GM06990 (cell line): ENCODE measurements at regions not wholly inside any gene's neighbourhood (a gene's known extent, or its start where the extent isn't known, plus 50 kb on each side); places are given as distances from the start of the nearest gene placed in this dataset.
A peak's percentile ranks its signal among the peaks of the same experiment; 100 is the strongest.
"Not testable (repeated sequence)": the region's sequence is repeated elsewhere in the genome, so short reads cannot be mapped to it uniquely, and the experiment has no call there.

ENCODE experiments used
- DNase-seq: peaks from one replicate; pipeline ENCODE4 v3.0.0-alpha.2; 2011; ENCODE audit not compliant: insufficient read length; ENCODE audit errors: extremely low read depth
- H3K27me3 ChIP-seq: replicated peaks from 2 replicates; pipeline ENCODE4 v1.6.0; 2011; ENCODE audit warnings: low read length; ENCODE audit not compliant: control insufficient read depth, insufficient read depth
- H3K36me3 ChIP-seq: 2 replicates; pipeline ENCODE4 v1.5.1; 2011; ENCODE audit warnings: low read length; ENCODE audit not compliant: control insufficient read depth, insufficient read depth
- H3K4me3 ChIP-seq: replicated peaks from 2 replicates; pipeline ENCODE4 v1.5.1; 2011; ENCODE audit warnings: low read depth, mild to moderate bottlenecking, control low read depth, low read length
- CTCF ChIP-seq: IDR thresholded peaks from 2 replicates; pipeline ENCODE4 v1.5.1; 2011; ENCODE audit warnings: low read length, control low read depth, mild to moderate bottlenecking, inconsistent platforms; ENCODE audit not compliant: insufficient read depth, poor library complexity, severe bottlenecking

- no peak for DNase-seq
- H3K4me3 ChIP-seq = no peak overlapping the region
- H3K27me3 ChIP-seq = no peaks in the 10 kb centered on the region
- TF ChIP-seq CTCF = no peak
- H3K36me3 ChIP-seq = no peaks in the 10 kb centered on the region
Observed at GRCh38 chr2:204145791-204146190, 209.2 kb downstream of the ICOS start.

- not testable (repeated sequence) for H3K36me3 ChIP-seq, H3K4me3 ChIP-seq, DNase-seq, H3K27me3 ChIP-seq
Observed at GRCh38 chr2:204147040-204147439, 210.5 kb downstream of the ICOS start.

- Histone ChIP-seq H3K4me3 (no peak overlapping the region), H3K36me3 (no peaks in the 10 kb centered on the region), H3K27me3 (no peaks in the 10 kb centered on the region; the same call in none of the 2 replicates)
- no peak for TF ChIP-seq CTCF
- DNase-seq = peak; percentile 6
Observed at GRCh38 chr2:204150721-204151120, 214.2 kb downstream of the ICOS start.

- TF ChIP-seq CTCF = no peak
- no peak for DNase-seq
- no peak overlapping the region for H3K4me3 ChIP-seq
- H3K36me3 ChIP-seq = no peaks in the 10 kb centered on the region
- H3K27me3 ChIP-seq = no peaks in the 10 kb centered on the region; the same call in none of the 2 replicates
Observed at GRCh38 chr2:204152616-204153015, 216.1 kb downstream of the ICOS start.

- no peak for TF ChIP-seq CTCF
- H3K27me3 ChIP-seq = no peaks in the 10 kb centered on the region; the same call in none of the 2 replicates
- H3K4me3 ChIP-seq = no peak overlapping the region
- DNase-seq = no peak
- no peaks in the 10 kb centered on the region for H3K36me3 ChIP-seq
Observed at GRCh38 chr2:204154863-204155262, 218.3 kb downstream of the ICOS start.

- DNase-seq = no peak
- Histone ChIP-seq H3K27me3 (no peaks in the 10 kb centered on the region; the same call in none of the 2 replicates), H3K4me3 (no peak overlapping the region), H3K36me3 (no peaks in the 10 kb centered on the region)
- no peak for TF ChIP-seq CTCF
Observed at GRCh38 chr2:204156456-204156855, 219.9 kb downstream of the ICOS start.
